HUES6 (cell line): ENCODE measurements at regions not wholly inside any gene's neighbourhood (a gene's known extent, or its start where the extent isn't known, plus 50 kb on each side); places are given as distances from the start of the nearest gene placed in this dataset.

Source experiments
- H3K27ac ChIP-seq: 2 replicates; pipeline ENCODE4 v1.7.0; 2013; ENCODE audit warnings: low read depth, mild to moderate bottlenecking, low read length, inconsistent platforms
- H3K27me3 ChIP-seq: 2 replicates; pipeline ENCODE4 v1.6.1; 2013; ENCODE audit warnings: low read length; ENCODE audit not compliant: control insufficient read depth, insufficient read depth
- H3K36me3 ChIP-seq: 2 replicates; pipeline ENCODE4 v1.6.1; 2013; ENCODE audit warnings: low read length; ENCODE audit not compliant: control insufficient read depth, insufficient read depth
- H3K4me1 ChIP-seq: 2 replicates; pipeline ENCODE4 v1.6.1; 2013; ENCODE audit warnings: low read length; ENCODE audit not compliant: control insufficient read depth, insufficient read depth
- H3K4me3 ChIP-seq: 2 replicates; pipeline ENCODE4 v1.5.1; 2013; ENCODE audit warnings: low read depth, low read length
- H3K9ac ChIP-seq: one replicate; pipeline ENCODE4 v1.6.1; 2013; ENCODE audit warnings: mild to moderate bottlenecking, low read length
- H3K9me3 ChIP-seq: 2 replicates; pipeline ENCODE4 v1.6.1; 2013; ENCODE audit warnings: low read depth, low read length; ENCODE audit not compliant: control insufficient read depth, insufficient read depth

DNA sequence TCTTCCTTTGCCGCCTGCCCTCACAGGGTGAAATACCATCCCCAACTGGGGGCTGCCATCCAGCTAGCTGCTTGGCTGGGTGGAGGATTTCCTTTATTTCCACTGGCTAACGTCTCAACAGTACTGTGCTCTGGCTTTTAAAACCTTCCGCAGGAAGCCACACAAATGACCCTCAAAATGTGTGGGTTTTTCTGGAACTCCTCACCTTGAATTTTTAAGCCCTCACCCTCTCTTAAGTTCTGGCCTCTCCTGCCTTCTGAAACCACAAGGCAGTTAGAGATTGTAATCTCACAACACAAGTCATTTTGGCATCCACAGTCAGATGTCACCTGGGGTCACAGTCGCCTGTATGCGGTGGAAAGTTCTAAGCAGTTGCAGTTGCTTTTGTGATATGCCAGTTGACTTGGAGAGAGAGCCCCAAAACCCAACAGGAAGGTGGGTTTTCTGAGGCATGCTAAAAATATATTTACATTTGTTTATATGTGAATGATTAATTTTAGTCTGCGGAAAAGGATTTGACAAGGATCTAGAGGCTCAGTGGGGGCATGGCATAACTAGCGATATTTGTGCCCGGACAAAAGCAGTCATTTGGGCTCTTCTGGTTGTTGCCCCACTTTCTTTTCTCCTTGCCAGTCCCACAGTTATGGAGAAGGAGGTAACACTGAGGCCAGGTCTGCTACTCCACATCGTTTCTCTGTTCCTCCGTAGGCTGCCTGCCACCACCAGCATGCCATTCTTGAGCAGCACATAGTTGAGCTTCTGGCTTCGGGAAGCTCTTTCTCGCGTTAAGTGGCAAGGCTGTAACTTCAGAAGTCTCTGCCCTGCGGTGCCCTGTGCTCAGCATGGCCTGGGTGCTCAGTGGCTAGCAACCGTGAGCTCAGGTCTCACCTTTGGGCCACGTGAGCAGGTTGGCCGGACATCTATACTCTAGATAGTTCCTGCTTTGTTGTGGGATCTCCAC lies 335.3 kb downstream of the CD83 start:
- Histone ChIP-seq H3K27ac (no peak overlapping the region), H3K9ac (no peak overlapping the region), H3K4me3 (no peak overlapping the region), H3K27me3 (no peaks in the 10 kb centered on the region), H3K36me3 (no peaks in the 10 kb centered on the region), H3K4me1 (peaks cover 19% of the 10 kb centered on the region), H3K9me3 (peaks cover 9% of the 10 kb centered on the region)

- H3K9me3 ChIP-seq, result no peaks in the 10 kb centered on the region
- no peak overlapping the region for H3K9ac ChIP-seq
- no peaks in the 10 kb centered on the region for H3K36me3 ChIP-seq
- peaks cover 19% of the 10 kb centered on the region for H3K4me1 ChIP-seq
- no peak overlapping the region for H3K4me3 ChIP-seq
- H3K27me3 ChIP-seq, result no peaks in the 10 kb centered on the region
- no peak overlapping the region for H3K27ac ChIP-seq
Observed at GRCh38 chr6:14453712-14454472, 336.3 kb downstream of the CD83 start.

DNA sequence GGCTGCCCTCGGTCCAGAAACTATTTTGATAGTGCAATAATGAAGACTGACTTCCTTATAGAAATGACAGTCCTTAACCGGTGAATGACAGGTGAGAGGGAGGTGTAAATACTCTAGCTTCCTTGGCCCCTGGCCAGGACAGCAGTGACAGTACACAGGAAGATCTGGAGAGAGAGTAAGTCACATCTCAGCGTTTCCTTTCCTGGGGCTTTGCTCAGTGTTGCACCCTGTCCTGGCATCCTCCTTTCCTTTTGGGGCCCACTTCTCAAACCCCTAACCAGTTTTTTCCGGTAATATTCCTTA lies 336.9 kb downstream of the CD83 start:
- Histone ChIP-seq H3K27ac (no peak overlapping the region), H3K4me1 (peaks cover 17% of the 10 kb centered on the region), H3K4me3 (no peak overlapping the region), H3K36me3 (no peaks in the 10 kb centered on the region), H3K27me3 (no peaks in the 10 kb centered on the region), H3K9ac (no peak overlapping the region), H3K9me3 (no peaks in the 10 kb centered on the region)

DNA sequence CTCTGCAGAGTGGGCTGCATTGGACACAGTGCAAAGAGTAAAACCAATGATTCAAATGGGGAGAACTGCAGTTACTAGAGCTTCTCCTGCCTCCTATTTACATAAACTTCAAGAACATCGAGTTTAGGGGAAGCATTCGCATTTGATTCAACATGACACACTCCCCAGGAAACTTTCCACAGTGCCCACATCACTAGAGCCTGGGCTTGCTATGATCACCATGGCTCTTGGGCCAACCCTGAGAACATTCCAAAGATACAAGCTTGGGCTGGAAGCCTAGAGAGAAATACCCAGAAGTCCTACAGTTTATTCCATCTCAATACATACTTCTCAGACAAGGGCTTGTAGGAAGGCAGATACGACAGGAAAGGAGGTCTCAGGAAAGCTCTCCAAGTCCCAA lies 337.9 kb downstream of the CD83 start:
- Histone ChIP-seq H3K9me3 (no peaks in the 10 kb centered on the region), H3K9ac (no peak overlapping the region), H3K4me3 (no peak overlapping the region), H3K4me1 (peaks cover 8% of the 10 kb centered on the region), H3K27me3 (no peaks in the 10 kb centered on the region), H3K36me3 (no peaks in the 10 kb centered on the region), H3K27ac (no peak overlapping the region)

DNA sequence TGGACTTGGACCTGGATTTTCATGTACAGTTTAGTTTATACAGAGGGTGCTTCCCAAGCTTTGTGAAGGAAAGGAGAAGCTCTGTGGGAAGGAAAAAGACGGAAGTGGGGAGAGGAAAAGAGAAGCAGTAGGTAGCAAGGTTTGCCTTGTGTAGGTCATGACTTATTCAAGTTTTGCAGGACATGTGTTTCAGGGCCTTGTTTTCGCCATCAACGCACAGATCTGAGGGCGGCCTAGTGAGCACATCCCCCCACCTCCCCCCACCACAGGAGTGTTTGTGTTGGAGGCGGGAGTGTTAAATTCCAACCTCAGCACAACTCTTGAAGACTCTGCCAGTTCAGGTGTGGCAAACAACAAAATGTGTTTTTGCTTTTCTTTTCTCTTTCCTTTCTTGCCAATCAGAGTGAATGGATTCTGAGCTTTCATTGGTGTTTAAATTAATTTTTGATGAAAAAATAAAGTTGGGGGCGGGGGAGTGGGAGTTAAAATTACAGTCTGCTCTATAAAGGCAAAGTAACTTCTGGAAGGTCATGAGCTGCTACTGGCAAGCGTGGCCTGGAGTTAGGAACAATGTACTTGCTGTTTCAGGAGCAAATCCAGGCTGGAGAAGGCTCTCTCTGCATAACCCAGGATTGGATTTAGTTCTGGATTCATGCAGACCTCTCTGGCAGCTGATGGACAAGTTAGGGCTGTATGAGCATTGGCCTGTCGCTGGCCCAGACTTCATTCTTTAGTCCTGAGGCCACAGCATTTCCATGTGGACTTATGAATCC lies 338.5 kb downstream of the CD83 start:
- Histone ChIP-seq H3K4me1 (peaks cover 8% of the 10 kb centered on the region), H3K4me3 (no peak overlapping the region), H3K36me3 (no peaks in the 10 kb centered on the region), H3K27me3 (no peaks in the 10 kb centered on the region), H3K27ac (no peak overlapping the region), H3K9me3 (no peaks in the 10 kb centered on the region), H3K9ac (no peak overlapping the region)

- no peak overlapping the region for H3K27ac ChIP-seq
- no peak overlapping the region for H3K9ac ChIP-seq
- H3K4me3 ChIP-seq, result no peak overlapping the region
- no peaks in the 10 kb centered on the region for H3K27me3 ChIP-seq
- no peaks in the 10 kb centered on the region for H3K36me3 ChIP-seq
- H3K4me1 ChIP-seq, result peaks cover 8% of the 10 kb centered on the region
- H3K9me3 ChIP-seq, result peaks cover 3% of the 10 kb centered on the region; the same call in 1 of the 2 replicates
Observed at GRCh38 chr6:14456941-14457340, 339.4 kb downstream of the CD83 start.

DNA sequence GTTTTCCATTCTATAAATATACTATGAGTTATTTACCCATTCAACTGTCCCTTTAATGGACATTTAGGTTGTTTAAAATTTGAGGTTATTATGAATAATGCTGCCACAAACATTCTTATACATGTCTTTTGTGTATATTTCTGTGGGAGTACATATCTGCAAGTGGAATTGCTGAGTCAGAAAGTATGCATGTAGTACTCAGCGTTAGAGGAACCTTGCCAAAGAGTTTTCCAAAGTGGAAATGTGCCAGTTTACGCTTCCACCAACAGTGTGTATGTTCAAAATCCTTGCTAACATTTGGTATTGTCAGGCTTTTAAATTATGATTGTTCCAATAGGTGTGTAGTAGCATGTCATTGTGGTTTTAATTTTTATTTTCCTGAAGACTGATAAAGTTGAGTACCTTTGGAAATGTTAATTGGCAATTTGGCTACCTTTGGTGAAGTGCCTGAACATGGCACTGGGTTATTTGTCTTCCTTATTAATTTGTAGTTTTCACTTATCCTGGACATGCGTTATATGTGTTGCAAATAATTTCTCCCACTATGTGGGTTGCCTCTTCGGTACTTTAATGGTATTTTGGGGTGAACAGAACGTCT lies 341.2 kb downstream of the CD83 start:
- no peak overlapping the region for H3K9ac ChIP-seq
- peaks cover 5% of the 10 kb centered on the region; the same call in 1 of the 2 replicates for H3K9me3 ChIP-seq
- H3K4me3 ChIP-seq, result no peak overlapping the region
- H3K36me3 ChIP-seq, result no peaks in the 10 kb centered on the region
- H3K27ac ChIP-seq, result no peak overlapping the region
- no peaks in the 10 kb centered on the region for H3K27me3 ChIP-seq
- peaks cover 9% of the 10 kb centered on the region for H3K4me1 ChIP-seq

- Histone ChIP-seq H3K27ac (no peak overlapping the region), H3K9ac (no peak overlapping the region)
Observed at GRCh38 chr6:14459315-14459714, 341.7 kb downstream of the CD83 start.

DNA sequence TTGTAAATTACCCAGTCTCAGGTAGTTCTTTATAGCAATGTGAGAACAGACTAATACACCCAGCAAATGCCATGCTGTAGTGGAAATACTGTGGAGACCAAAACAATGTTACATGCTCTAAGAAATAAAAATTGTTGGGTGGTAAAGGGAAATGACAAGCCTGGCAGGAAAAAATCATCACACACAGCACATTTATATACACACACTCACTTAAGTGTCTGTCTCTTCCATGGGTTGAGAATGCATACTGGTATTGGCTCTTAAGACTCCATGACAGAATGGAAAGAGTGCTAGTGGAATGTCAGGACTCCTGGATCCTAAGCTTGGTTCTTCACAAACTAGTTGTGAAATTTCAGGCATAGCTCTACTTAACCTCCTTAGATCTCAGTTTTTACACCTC lies 343.0 kb downstream of the CD83 start:
- H3K4me3 ChIP-seq, result no peak overlapping the region
- peaks cover 7% of the 10 kb centered on the region; the same call in 1 of the 2 replicates for H3K9me3 ChIP-seq
- no peak overlapping the region for H3K9ac ChIP-seq
- H3K27ac ChIP-seq, result no peak overlapping the region
- peaks cover 8% of the 10 kb centered on the region for H3K4me1 ChIP-seq
- H3K27me3 ChIP-seq, result no peaks in the 10 kb centered on the region
- H3K36me3 ChIP-seq, result no peaks in the 10 kb centered on the region

More at GRCh38 chr6:14459315-14459714, 341.7 kb downstream of the CD83 start:
- Histone ChIP-seq H3K9me3 (peaks cover 5% of the 10 kb centered on the region; the same call in 1 of the 2 replicates), H3K27me3 (no peaks in the 10 kb centered on the region), H3K4me3 (no peak overlapping the region), H3K4me1 (peaks cover 11% of the 10 kb centered on the region), H3K36me3 (no peaks in the 10 kb centered on the region)

- Histone ChIP-seq H3K9ac (no peak overlapping the region), H3K4me3 (no peak overlapping the region), H3K36me3 (no peaks in the 10 kb centered on the region), H3K9me3 (peaks cover 7% of the 10 kb centered on the region; the same call in 1 of the 2 replicates), H3K27ac (no peak overlapping the region), H3K4me1 (peaks cover 3% of the 10 kb centered on the region; the same call in 1 of the 2 replicates), H3K27me3 (no peaks in the 10 kb centered on the region)
Observed at GRCh38 chr6:14462135-14462534, 344.6 kb downstream of the CD83 start.
